ENCODE measurements at regions not wholly inside any gene's neighbourhood (a gene's known extent, or its start where the extent isn't known, plus 50 kb on each side); places are given as distances from the start of the nearest gene placed in this dataset.

- H3K27me3 Mint-ChIP-seq (ENCODE audit: low read depth), result no peaks in the 10 kb centered on the region
- H3K27ac Mint-ChIP-seq, result no peak overlapping the region
- no peak for DNase-seq (ENCODE audit: low spot score)
- no peak overlapping the region for H3K4me3 Mint-ChIP-seq (ENCODE audit: low read depth)
- H3K9me3 Mint-ChIP-seq, result peaks cover 36% of the 10 kb centered on the region
- intact Hi-C loops (cut with micrococcal nuclease), result no loop called here
- H3K36me3 Mint-ChIP-seq (ENCODE audit: low read depth), result no peaks in the 10 kb centered on the region
- no peaks in the 10 kb centered on the region for H3K4me1 Mint-ChIP-seq (ENCODE audit: low read depth)
These were observed 182.8 kb upstream of the DLGAP1 start for GRCh38 chr18:4637876-4638275.

- Mint-ChIP-seq H3K4me3 (ENCODE audit: low read depth) (no peak overlapping the region), H3K9me3 (peaks cover 42% of the 10 kb centered on the region)
These were observed 181.9 kb upstream of the DLGAP1 start for GRCh38 chr18:4636967-4637366.

GRCh38 chr18:4631239-4631638 is 176.1 kb upstream of the DLGAP1 start:
- no peak for DNase-seq (ENCODE audit: low spot score)
- no peak overlapping the region for H3K4me3 Mint-ChIP-seq (ENCODE audit: low read depth)
- no peaks in the 10 kb centered on the region for H3K4me1 Mint-ChIP-seq (ENCODE audit: low read depth)
- intact Hi-C loops (cut with micrococcal nuclease), result no loop called here
- no peaks in the 10 kb centered on the region for H3K27me3 Mint-ChIP-seq (ENCODE audit: low read depth)
- no peaks in the 10 kb centered on the region for H3K36me3 Mint-ChIP-seq (ENCODE audit: low read depth)
- peaks cover 30% of the 10 kb centered on the region for H3K9me3 Mint-ChIP-seq
- H3K27ac Mint-ChIP-seq, result no peak overlapping the region

More at GRCh38 chr18:4636967-4637366, 181.9 kb upstream of the DLGAP1 start:
- no peaks in the 10 kb centered on the region for H3K36me3 Mint-ChIP-seq (ENCODE audit: low read depth)
- H3K27me3 Mint-ChIP-seq (ENCODE audit: low read depth), result no peaks in the 10 kb centered on the region
- H3K4me1 Mint-ChIP-seq (ENCODE audit: low read depth), result no peaks in the 10 kb centered on the region
- no peak for DNase-seq (ENCODE audit: low spot score)
- intact Hi-C loops (cut with micrococcal nuclease), result no loop called here
- no peak overlapping the region for H3K27ac Mint-ChIP-seq

- no peaks in the 10 kb centered on the region for H3K36me3 Mint-ChIP-seq (ENCODE audit: low read depth)
- no peaks in the 10 kb centered on the region for H3K27me3 Mint-ChIP-seq (ENCODE audit: low read depth)
- H3K27ac Mint-ChIP-seq, result no peak overlapping the region
- no peaks in the 10 kb centered on the region for H3K4me1 Mint-ChIP-seq (ENCODE audit: low read depth)
- no peak for DNase-seq (ENCODE audit: low spot score)
- H3K9me3 Mint-ChIP-seq, result peaks cover 35% of the 10 kb centered on the region
- no peak overlapping the region for H3K4me3 Mint-ChIP-seq (ENCODE audit: low read depth)
- intact Hi-C loops (cut with micrococcal nuclease), result no loop called here
These were observed 150.1 kb upstream of the DLGAP1 start for GRCh38 chr18:4605212-4605611.

GRCh38 chr18:4603955-4604354 is 148.8 kb upstream of the DLGAP1 start:
- H3K27ac Mint-ChIP-seq, result no peak overlapping the region
- no peaks in the 10 kb centered on the region for H3K36me3 Mint-ChIP-seq (ENCODE audit: low read depth)
- no peaks in the 10 kb centered on the region for H3K27me3 Mint-ChIP-seq (ENCODE audit: low read depth)
- intact Hi-C loops (cut with micrococcal nuclease), result no loop called here
- H3K9me3 Mint-ChIP-seq, result peaks cover 41% of the 10 kb centered on the region
- no peak for DNase-seq (ENCODE audit: low spot score)
- no peak overlapping the region for H3K4me3 Mint-ChIP-seq (ENCODE audit: low read depth)
- no peaks in the 10 kb centered on the region for H3K4me1 Mint-ChIP-seq (ENCODE audit: low read depth)

- intact Hi-C loops (cut with micrococcal nuclease), result no loop called here
- no peaks in the 10 kb centered on the region for H3K27me3 Mint-ChIP-seq (ENCODE audit: low read depth)
- no peaks in the 10 kb centered on the region for H3K4me1 Mint-ChIP-seq (ENCODE audit: low read depth)
- DNase-seq (ENCODE audit: low spot score), result no peak
- no peak overlapping the region for H3K27ac Mint-ChIP-seq
- no peak overlapping the region for H3K4me3 Mint-ChIP-seq (ENCODE audit: low read depth)
- H3K9me3 Mint-ChIP-seq, result peaks cover 25% of the 10 kb centered on the region
- no peaks in the 10 kb centered on the region for H3K36me3 Mint-ChIP-seq (ENCODE audit: low read depth)
These were observed 144.2 kb upstream of the DLGAP1 start for GRCh38 chr18:4599312-4599711.

GRCh38 chr18:4597301-4597700 is 142.2 kb upstream of the DLGAP1 start:
- no peak for DNase-seq (ENCODE audit: low spot score)
- H3K27ac Mint-ChIP-seq, result no peak overlapping the region
- intact Hi-C loops (cut with micrococcal nuclease), result no loop called here
- H3K27me3 Mint-ChIP-seq (ENCODE audit: low read depth), result no peaks in the 10 kb centered on the region
- H3K9me3 Mint-ChIP-seq, result peaks cover 29% of the 10 kb centered on the region
- H3K36me3 Mint-ChIP-seq (ENCODE audit: low read depth), result no peaks in the 10 kb centered on the region
- no peak overlapping the region for H3K4me3 Mint-ChIP-seq (ENCODE audit: low read depth)
- H3K4me1 Mint-ChIP-seq (ENCODE audit: low read depth), result no peaks in the 10 kb centered on the region

- DNase-seq (ENCODE audit: low spot score), result no peak
- Mint-ChIP-seq H3K27me3 (ENCODE audit: low read depth) (no peaks in the 10 kb centered on the region), H3K4me3 (ENCODE audit: low read depth) (no peak overlapping the region), H3K9me3 (peaks cover 23% of the 10 kb centered on the region), H3K36me3 (ENCODE audit: low read depth) (no peaks in the 10 kb centered on the region), H3K4me1 (ENCODE audit: low read depth) (no peaks in the 10 kb centered on the region), H3K27ac (no peak overlapping the region)
- intact Hi-C loops (cut with micrococcal nuclease), result no loop called here
These were observed 138.8 kb upstream of the DLGAP1 start for GRCh38 chr18:4593895-4594294.

- intact Hi-C loops (cut with micrococcal nuclease), result no loop called here
- H3K4me3 Mint-ChIP-seq (ENCODE audit: low read depth), result no peak overlapping the region
- no peaks in the 10 kb centered on the region for H3K27me3 Mint-ChIP-seq (ENCODE audit: low read depth)
These were observed 138.4 kb upstream of the DLGAP1 start for GRCh38 chr18:4593459-4593858.

GRCh38 chr18:4589056-4589800 is 134.1 kb upstream of the DLGAP1 start:
- no peak for DNase-seq (ENCODE audit: low spot score)
- no peaks in the 10 kb centered on the region for H3K27me3 Mint-ChIP-seq (ENCODE audit: low read depth)
- H3K4me3 Mint-ChIP-seq (ENCODE audit: low read depth), result no peak overlapping the region
- H3K36me3 Mint-ChIP-seq (ENCODE audit: low read depth), result no peaks in the 10 kb centered on the region
- H3K4me1 Mint-ChIP-seq (ENCODE audit: low read depth), result no peaks in the 10 kb centered on the region
- H3K9me3 Mint-ChIP-seq, result peaks cover 34% of the 10 kb centered on the region
- H3K27ac Mint-ChIP-seq, result no peak overlapping the region
- intact Hi-C loops (cut with micrococcal nuclease), result no loop called here

More at GRCh38 chr18:4593459-4593858, 138.4 kb upstream of the DLGAP1 start:
- H3K27ac Mint-ChIP-seq, result no peak overlapping the region
- no peaks in the 10 kb centered on the region for H3K36me3 Mint-ChIP-seq (ENCODE audit: low read depth)
- no peaks in the 10 kb centered on the region for H3K4me1 Mint-ChIP-seq (ENCODE audit: low read depth)
- no peak for DNase-seq (ENCODE audit: low spot score)
- H3K9me3 Mint-ChIP-seq, result peaks cover 26% of the 10 kb centered on the region

- Mint-ChIP-seq H3K4me3 (ENCODE audit: low read depth) (no peak overlapping the region), H3K9me3 (peaks cover 34% of the 10 kb centered on the region), H3K4me1 (ENCODE audit: low read depth) (no peaks in the 10 kb centered on the region), H3K36me3 (ENCODE audit: low read depth) (no peaks in the 10 kb centered on the region), H3K27ac (no peak overlapping the region), H3K27me3 (ENCODE audit: low read depth) (no peaks in the 10 kb centered on the region)
- intact Hi-C loops (cut with micrococcal nuclease), result no loop called here
- no peak for DNase-seq (ENCODE audit: low spot score)
These were observed 132.1 kb upstream of the DLGAP1 start for GRCh38 chr18:4587204-4587603.

GRCh38 chr18:4586731-4587130 is 131.6 kb upstream of the DLGAP1 start:
- H3K4me1 Mint-ChIP-seq (ENCODE audit: low read depth), result no peaks in the 10 kb centered on the region
- no peaks in the 10 kb centered on the region for H3K27me3 Mint-ChIP-seq (ENCODE audit: low read depth)
- no peak overlapping the region for H3K4me3 Mint-ChIP-seq (ENCODE audit: low read depth)
- H3K27ac Mint-ChIP-seq, result no peak overlapping the region
- no peak for DNase-seq (ENCODE audit: low spot score)
- H3K9me3 Mint-ChIP-seq, result peaks cover 37% of the 10 kb centered on the region
- intact Hi-C loops (cut with micrococcal nuclease), result no loop called here
- no peaks in the 10 kb centered on the region for H3K36me3 Mint-ChIP-seq (ENCODE audit: low read depth)

- DNase-seq (ENCODE audit: low spot score), result no peak
- H3K36me3 Mint-ChIP-seq (ENCODE audit: low read depth), result no peaks in the 10 kb centered on the region
- no peaks in the 10 kb centered on the region for H3K4me1 Mint-ChIP-seq (ENCODE audit: low read depth)
- no peak overlapping the region for H3K4me3 Mint-ChIP-seq (ENCODE audit: low read depth)
- no peaks in the 10 kb centered on the region for H3K27me3 Mint-ChIP-seq (ENCODE audit: low read depth)
- no peak overlapping the region for H3K27ac Mint-ChIP-seq
- intact Hi-C loops (cut with micrococcal nuclease), result no loop called here
- peaks cover 52% of the 10 kb centered on the region for H3K9me3 Mint-ChIP-seq
These were observed 127.6 kb upstream of the DLGAP1 start for GRCh38 chr18:4582431-4583335.
